Tibial artery (tissue), 4 donors: ENCODE measurements at regions not wholly inside any gene's neighbourhood (a gene's known extent, or its start where the extent isn't known, plus 50 kb on each side); places are given as distances from the start of the nearest gene placed in this dataset.
A peak's percentile ranks its signal among the peaks of the same experiment; 100 is the strongest.

Experiments used
- DNase-seq, 2 donors: peaks; one replicate each; pipeline ENCODE4 v3.0.0-alpha.2; 2019
- H3K27ac ChIP-seq, 2 donors: fragments of 200-600 bp; sonication (generic) in 1 of 2; 1 replicate in 1 of 2; 2 replicates in 1 of 2; pipeline ENCODE4 v1.5.1; 2018 to 2019; ENCODE audit warnings: mild to moderate bottlenecking in 1 of 2
- H3K27me3 ChIP-seq, 2 donors: fragments of 200-600 bp; sonication (generic) in 1 of 2; one replicate each; pipeline versions ENCODE4 v1.5.1 to v1.6.0; 2016 to 2019
- H3K36me3 ChIP-seq, 3 donors: fragments of 200-600 bp; sonication (generic) in 2 of 3; one replicate each; pipeline ENCODE4 v1.5.1; 2016 to 2019; ENCODE audit warnings: mild to moderate bottlenecking in 2 of 3
- H3K4me1 ChIP-seq, 4 donors: fragments of 200-600 bp; sonication (generic) in 2 of 4; 1 replicate in 3 of 4; 2 replicates in 1 of 4; pipeline ENCODE4 v1.5.1; 2016 to 2019
- H3K4me3 ChIP-seq, 2 donors: fragments of 200-600 bp; sonication (generic) in 1 of 2; 1 replicate in 1 of 2; 2 replicates in 1 of 2; pipeline ENCODE4 v1.5.1; 2018 to 2019; ENCODE audit warnings: mild to moderate bottlenecking in 2 of 2
- H3K9me3 ChIP-seq, 3 donors: fragments of 200-600 bp; sonication (generic) in 1 of 3; one replicate each; pipeline ENCODE4 v1.5.1; 2016 to 2019
- intact Hi-C: fragments of 100-400 bp; cut with DNase I; formaldehyde crosslinking; loops from one replicate; pipeline ENCODE4 v1.15.0; 2023; ENCODE audit warnings: low total_unique reads
- TF ChIP-seq, protein P1 (sequence below), 2 experiments: fragments of 200-600 bp in 1 of 2; fragments of 450-650 bp in 1 of 2; IDR thresholded peaks; one replicate each; pipeline ENCODE4 v1.5.1; 2017 to 2019; ENCODE audit warnings: antibody characterized with exemption in 2 of 2, mild to moderate bottlenecking in 1 of 2, moderate library complexity in 1 of 2

DNA sequence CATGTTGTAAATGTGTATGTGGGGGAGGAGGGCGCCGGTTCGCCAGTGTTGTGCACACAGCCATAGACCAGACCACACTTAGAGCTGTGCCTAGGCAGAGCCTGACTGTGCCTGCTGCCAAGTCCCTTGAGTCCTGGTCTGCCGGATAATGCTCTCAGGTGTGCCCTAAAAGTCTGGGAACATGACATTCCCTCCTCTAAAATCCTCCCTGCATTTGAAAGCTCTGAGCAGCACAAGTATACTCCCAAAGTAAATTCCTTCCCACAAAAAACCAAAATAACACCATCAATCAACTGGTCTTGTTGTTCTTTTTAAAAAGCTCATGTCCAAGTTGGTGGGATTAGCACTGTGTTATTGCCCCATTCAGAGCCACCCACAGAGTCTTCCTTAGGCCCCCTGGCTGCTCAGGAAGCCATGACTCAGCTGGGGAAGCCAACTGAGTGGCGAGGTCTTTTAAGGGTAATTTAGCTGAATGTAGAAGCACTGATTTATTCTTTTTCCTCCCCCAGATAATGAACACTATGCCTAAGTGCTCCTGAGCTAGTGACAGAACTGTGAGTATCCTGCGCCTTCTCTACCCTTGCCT, 147.8 kb upstream of the MCTP2 start:
- Histone ChIP-seq H3K4me3 (no peak overlapping the region), H3K4me1 (no peaks in the 10 kb centered on the region), H3K27ac (no peak overlapping the region)

DNA sequence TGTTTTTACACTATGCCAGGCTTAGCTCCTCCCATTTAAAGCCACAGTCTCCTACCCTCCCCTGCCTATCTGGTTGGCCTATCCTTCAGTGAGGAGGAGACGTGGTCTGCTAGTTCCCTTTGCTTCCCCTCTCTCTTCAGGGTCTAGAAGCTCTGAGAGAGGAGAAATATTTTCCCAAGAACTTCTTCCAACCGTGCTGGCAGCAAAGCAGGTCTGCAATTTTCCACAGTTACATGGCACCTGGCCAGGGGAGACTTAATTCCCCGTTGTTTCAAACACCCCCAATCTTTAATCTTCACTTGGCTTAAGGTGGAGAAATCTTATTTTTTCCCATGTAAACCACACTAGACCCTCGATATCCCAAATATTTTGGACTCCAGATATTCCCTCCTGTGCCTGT, 149.5 kb upstream of the MCTP2 start:
- intact Hi-C loops = loop anchor here (2.0 kb wide), 1 partner anchor 49 kb away; no protein-coding TSS in a partner anchor
- no peak for DNase-seq
- TF ChIP-seq, protein P1, sequence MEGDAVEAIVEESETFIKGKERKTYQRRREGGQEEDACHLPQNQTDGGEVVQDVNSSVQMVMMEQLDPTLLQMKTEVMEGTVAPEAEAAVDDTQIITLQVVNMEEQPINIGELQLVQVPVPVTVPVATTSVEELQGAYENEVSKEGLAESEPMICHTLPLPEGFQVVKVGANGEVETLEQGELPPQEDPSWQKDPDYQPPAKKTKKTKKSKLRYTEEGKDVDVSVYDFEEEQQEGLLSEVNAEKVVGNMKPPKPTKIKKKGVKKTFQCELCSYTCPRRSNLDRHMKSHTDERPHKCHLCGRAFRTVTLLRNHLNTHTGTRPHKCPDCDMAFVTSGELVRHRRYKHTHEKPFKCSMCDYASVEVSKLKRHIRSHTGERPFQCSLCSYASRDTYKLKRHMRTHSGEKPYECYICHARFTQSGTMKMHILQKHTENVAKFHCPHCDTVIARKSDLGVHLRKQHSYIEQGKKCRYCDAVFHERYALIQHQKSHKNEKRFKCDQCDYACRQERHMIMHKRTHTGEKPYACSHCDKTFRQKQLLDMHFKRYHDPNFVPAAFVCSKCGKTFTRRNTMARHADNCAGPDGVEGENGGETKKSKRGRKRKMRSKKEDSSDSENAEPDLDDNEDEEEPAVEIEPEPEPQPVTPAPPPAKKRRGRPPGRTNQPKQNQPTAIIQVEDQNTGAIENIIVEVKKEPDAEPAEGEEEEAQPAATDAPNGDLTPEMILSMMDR (IDR thresholded peaks at IDR 0.05) = no peak
- no peaks in the 10 kb centered on the region for H3K36me3 ChIP-seq
- no peak overlapping the region for H3K4me3 ChIP-seq
- no peaks in the 10 kb centered on the region for H3K4me1 ChIP-seq
- H3K9me3 ChIP-seq = no peaks in the 10 kb centered on the region
- no peak overlapping the region for H3K27ac ChIP-seq
- no peaks in the 10 kb centered on the region for H3K27me3 ChIP-seq

More for the DNA sequence above, 147.8 kb upstream of the MCTP2 start:
- no peaks in the 10 kb centered on the region for H3K36me3 ChIP-seq
- H3K27me3 ChIP-seq = no peaks in the 10 kb centered on the region
- H3K9me3 ChIP-seq = no peaks in the 10 kb centered on the region
- intact Hi-C loops = no loop called here
- TF ChIP-seq, protein P1 (IDR thresholded peaks at IDR 0.05) = no peak
- DNase-seq = peak in 1 of 2 donors; percentile 37

DNA sequence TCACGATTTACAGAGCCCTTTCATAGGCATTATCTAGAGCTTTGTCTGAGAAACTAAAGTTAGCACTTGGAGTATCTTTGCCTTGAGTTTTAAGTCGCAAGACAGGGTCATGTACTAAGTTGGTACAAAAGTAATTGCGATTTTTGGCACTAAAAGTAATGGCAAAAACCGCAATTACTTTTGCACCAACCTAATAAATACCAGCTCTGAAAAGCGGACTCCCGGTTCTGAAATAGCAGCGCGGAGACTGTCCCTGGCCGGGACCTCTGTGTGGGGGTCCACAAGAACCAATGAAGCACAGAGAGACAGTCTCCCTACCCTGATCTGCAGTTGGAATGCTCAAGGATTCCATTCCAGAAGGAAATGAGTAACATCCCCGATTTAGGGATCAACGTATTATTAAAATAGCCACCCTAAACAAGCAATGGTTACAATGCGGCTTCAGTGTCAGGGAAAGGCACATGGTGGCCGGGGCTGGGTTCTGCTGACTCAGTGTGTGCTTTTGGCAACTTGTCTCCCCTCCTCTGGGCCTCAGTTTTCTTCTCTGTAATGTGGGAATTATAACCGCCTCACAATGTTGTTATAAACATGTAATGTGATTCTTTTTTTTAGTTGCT, 150.3 kb upstream of the MCTP2 start:
- Histone ChIP-seq H3K9me3 (no peaks in the 10 kb centered on the region), H3K4me3 (no peak overlapping the region), H3K27ac (no peak overlapping the region), H3K4me1 (no peaks in the 10 kb centered on the region), H3K27me3 (no peaks in the 10 kb centered on the region), H3K36me3 (no peaks in the 10 kb centered on the region)
- TF ChIP-seq, protein P1 (IDR thresholded peaks at IDR 0.05) = no peak
- no peak for DNase-seq
- intact Hi-C loops = loop anchor here (2.0 kb wide), 1 partner anchor 48 kb away; no protein-coding TSS in a partner anchor

DNA sequence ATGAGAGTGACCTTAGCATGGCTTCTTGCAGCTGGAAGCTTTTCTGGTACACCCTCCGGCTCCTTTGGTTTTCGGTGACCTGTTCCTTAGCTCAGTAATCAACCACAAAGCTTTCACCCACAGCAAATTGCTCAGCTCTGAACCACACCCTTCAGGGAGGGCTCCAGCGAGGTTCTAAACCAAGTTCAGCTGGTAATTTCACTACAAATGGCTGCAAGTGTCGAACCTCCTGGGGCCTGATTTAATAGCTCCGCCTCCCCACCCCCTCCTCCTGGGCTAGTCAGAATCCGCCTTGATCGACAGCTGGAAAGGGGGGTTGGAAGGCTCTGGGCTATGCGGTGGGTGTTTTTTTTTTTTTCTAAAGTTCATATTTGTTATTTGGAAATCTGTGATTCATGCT, 150.9 kb upstream of the MCTP2 start:
- DNase-seq = peak in 1 of 2 donors; percentile 53
- H3K9me3 ChIP-seq = no peaks in the 10 kb centered on the region
- H3K27ac ChIP-seq = no peak overlapping the region
- H3K27me3 ChIP-seq = no peaks in the 10 kb centered on the region
- intact Hi-C loops = loop anchor here (2.0 kb wide), 1 partner anchor 48 kb away; no protein-coding TSS in a partner anchor
- H3K4me3 ChIP-seq = no peak overlapping the region
- H3K36me3 ChIP-seq = no peaks in the 10 kb centered on the region
- TF ChIP-seq, protein P1 (IDR thresholded peaks at IDR 0.05) = no peak
- H3K4me1 ChIP-seq = no peaks in the 10 kb centered on the region

DNA sequence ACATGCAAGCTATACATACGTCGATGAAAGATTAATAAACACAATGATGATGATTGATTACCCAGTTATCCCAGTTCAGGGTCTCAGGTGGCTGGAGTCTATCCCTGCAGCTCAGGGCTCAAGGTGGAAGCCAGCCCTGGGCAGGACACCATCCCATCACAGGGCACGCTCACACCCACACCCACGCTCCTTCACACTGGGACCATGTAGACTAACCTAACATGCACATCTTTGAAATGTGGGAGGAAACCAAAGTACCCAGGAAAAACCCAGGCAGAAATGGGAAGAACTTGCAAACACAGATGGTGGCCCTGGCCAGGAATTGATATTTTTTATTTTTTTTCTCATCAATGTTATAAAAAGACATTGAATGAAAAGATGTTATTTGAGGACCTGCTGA, 151.4 kb upstream of the MCTP2 start:
- H3K4me3 ChIP-seq = no peak overlapping the region
- no peaks in the 10 kb centered on the region for H3K4me1 ChIP-seq
- no peaks in the 10 kb centered on the region for H3K27me3 ChIP-seq
- no peak for DNase-seq
- no peak overlapping the region for H3K27ac ChIP-seq
- TF ChIP-seq, protein P1 (IDR thresholded peaks at IDR 0.05) = no peak
- H3K36me3 ChIP-seq = no peaks in the 10 kb centered on the region
- no peaks in the 10 kb centered on the region for H3K9me3 ChIP-seq
- intact Hi-C loops = loop anchor here (2.0 kb wide), 1 partner anchor 47 kb away; no protein-coding TSS in a partner anchor
